Transverse colon (tissue), 3 donors: ENCODE measurements at regions not wholly inside any gene's neighbourhood (a gene's known extent, or its start where the extent isn't known, plus 50 kb on each side); places are given as distances from the start of the nearest gene placed in this dataset.
"Not testable (repeated sequence)": the region's sequence is repeated elsewhere in the genome, so short reads cannot be mapped to it uniquely, and the experiment has no call there.

Source experiments
- EP300 ChIP-seq: sonication (generic); formaldehyde crosslinking; IDR thresholded peaks from one replicate; pipeline ENCODE4 v1.6.1; 2017; ENCODE audit warnings: antibody characterized with exemption, low read depth
- POLR2A ChIP-seq: fragments of 450-650 bp; IDR thresholded peaks from one replicate; pipeline ENCODE4 v1.6.1; 2016; ENCODE audit warnings: antibody characterized with exemption, mild to moderate bottlenecking, moderate library complexity
- TF ChIP-seq, protein P1 (sequence below), 5 experiments: fragments of 200-600 bp in 3 of 5; fragments of 450-650 bp in 2 of 5; sonication (generic) in 3 of 5; IDR thresholded peaks; 1 replicate in 2 of 5; 2 replicates in 3 of 5; pipeline ENCODE4 v1.5.1; 2016 to 2017; ENCODE audit warnings: antibody characterized with exemption in 5 of 5, inconsistent platforms in 3 of 5, mild to moderate bottlenecking in 2 of 5, moderate library complexity in 1 of 5

DNA sequence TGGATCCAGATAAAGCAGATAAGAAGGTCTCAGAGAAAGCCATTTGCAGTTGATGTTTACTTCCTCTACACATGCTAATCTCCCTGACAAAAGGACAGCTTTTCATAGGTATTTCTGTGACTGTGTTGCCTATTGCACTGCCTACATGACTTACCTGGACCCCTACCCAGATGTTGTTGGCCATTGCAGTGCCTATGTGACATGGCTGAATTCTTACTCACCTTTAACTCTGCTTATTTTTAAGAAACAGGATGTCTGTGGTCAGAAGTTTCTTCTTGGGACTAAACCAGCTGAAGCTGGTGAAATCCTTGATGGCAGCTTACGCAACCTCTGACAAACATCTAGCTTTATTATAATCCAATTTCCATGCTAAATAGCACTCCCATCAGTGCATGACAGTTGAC lies 50.7 kb downstream of the PPIAL4D start:
- not testable (repeated sequence) for TF ChIP-seq POLR2A, EP300
- TF ChIP-seq, protein P1, sequence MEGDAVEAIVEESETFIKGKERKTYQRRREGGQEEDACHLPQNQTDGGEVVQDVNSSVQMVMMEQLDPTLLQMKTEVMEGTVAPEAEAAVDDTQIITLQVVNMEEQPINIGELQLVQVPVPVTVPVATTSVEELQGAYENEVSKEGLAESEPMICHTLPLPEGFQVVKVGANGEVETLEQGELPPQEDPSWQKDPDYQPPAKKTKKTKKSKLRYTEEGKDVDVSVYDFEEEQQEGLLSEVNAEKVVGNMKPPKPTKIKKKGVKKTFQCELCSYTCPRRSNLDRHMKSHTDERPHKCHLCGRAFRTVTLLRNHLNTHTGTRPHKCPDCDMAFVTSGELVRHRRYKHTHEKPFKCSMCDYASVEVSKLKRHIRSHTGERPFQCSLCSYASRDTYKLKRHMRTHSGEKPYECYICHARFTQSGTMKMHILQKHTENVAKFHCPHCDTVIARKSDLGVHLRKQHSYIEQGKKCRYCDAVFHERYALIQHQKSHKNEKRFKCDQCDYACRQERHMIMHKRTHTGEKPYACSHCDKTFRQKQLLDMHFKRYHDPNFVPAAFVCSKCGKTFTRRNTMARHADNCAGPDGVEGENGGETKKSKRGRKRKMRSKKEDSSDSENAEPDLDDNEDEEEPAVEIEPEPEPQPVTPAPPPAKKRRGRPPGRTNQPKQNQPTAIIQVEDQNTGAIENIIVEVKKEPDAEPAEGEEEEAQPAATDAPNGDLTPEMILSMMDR (IDR thresholded peaks at IDR 0.05): not testable (repeated sequence)
